Myocyte (in vitro differentiated cells): ENCODE measurements at regions not wholly inside any gene's neighbourhood (a gene's known extent, or its start where the extent isn't known, plus 50 kb on each side); places are given as distances from the start of the nearest gene placed in this dataset.
"Not testable (repeated sequence)": the region's sequence is repeated elsewhere in the genome, so short reads cannot be mapped to it uniquely, and the experiment has no call there.

Experiments
- DNase-seq: peaks from one replicate; pipeline ENCODE4 v3.0.0-alpha.2; 2012; ENCODE audit warnings: low read depth

DNA sequence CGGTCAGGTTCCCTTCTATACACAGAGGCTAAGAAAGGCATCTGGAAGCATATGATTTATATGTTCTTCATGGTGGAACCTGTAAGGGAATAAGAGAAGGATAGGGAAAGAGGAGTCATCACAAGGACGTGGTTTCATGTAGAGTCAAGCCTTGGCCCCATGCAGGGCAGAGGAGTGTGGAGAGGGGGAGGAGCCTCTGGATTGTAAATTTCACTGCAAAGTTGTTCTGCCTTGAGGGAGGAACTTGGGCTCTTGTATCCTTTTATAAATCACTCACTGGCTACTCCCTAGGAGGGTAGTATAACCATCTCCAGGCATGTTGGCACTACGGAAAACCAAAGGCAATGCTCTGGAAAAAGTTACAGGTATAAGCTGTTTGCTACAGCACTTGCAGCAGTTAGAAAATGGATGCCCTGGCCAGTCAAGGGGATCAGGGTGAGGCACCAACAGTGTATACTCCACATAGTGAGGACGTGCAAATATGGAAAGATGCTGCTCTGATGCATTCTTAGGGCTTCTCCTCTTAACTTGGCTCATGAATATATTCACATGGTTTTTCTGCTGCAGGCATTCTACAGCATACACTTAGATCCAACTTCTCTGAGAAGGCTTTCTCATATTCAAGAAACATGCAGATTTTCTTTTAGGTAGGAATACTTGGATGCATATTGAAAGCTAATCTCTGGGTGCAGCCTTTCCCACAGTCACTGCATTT lies 60.3 kb upstream of the ZNF81 start:
- DNase-seq: no peak

DNA sequence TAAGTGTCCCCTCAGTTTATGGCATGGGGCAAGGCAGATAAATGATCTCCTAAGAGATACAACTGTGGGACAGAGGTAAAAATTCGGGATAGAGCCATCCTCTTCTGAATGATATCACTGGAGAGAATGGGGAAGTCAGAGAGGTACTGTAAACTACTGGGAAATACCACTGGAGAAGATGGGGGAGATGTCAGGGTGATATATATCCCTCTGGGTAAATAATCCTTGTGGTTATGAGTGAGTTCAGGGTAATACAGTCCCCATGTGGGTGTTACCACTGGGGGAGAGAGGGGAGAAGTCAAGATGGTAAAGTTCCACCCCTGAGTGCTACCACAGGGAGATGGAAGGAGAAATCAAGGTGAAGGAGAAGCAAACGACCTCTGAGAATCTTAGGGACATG lies 63.9 kb upstream of the ZNF81 start:
- no peak for DNase-seq

DNA sequence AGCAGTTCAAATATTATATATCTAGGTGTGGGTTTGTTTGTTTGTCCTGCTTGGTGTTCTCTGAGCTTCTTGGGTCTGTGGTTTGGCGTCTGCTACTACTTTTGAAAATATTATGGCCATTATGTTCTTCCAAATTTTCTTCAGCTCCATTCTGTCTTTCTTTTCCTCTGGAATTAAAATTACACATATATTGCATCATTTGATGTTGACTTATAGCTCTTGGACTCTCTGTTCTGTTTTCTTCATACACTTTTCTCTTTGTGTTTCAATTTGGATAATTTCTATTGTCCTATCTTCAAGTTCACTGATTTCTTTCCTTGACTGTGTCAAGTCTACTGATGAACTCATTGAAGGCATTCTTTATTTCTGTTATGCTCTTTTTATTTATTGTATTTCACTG lies 65.2 kb upstream of the ZNF81 start:
- DNase-seq: no peak

DNA sequence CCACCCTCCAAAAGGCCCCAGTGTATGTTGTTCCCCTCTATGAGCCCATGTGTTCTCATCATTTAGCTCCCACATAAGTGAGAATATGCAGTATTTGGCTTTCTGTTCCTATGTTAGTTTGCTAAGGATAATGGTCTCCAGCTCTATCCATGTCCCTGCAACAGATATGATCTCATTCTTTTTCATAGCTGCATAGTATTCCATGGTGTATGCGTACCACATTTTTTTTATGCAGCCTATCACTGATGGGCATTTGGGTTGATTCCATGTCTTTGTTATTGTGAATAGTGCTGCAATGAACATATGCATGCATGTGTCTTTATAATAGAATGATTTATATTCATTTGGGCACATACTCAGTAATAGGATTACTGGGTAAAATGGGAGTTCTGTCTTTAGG lies 73.9 kb upstream of the ZNF81 start:
- not testable (repeated sequence) for DNase-seq

DNA sequence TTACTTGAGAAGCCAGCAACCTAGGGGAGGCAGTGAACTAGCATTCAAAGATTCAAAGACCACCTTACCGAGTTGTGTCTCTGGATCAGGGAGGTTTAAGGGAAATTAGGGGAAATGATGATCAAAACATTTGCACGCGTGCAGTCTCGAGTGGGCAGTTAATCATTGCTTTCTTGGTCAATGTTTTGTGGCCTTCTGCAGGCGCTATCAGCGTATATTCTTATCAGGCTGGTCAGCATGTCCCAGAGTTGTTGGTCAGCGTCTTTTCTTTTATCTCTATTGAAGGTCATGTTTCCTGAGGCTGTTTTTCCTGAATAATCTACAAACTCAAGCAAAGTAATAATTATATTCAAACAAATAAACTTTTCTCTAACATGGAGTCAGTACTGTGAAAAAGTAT lies 84.0 kb upstream of the ZNF81 start:
- no peak for DNase-seq

DNA sequence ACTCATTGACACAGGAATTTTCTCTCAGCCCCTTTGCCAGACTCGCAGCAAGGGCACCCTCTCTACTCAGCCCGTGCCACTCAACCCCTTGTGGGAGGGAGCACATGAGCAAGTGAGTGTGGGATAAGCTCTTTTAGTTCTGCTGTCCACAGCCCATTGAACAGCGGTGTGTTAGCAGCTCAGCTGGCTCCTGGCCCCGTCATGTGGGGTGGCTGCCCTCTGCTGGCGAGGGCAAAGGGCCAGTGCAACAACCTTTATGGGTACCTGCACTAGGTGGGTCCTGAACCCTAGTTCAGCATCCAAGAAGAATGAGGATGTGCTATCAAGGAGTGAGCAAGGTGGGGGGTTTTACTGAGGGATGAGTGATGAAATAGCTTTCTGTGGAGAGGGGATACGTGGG lies 85.0 kb upstream of the ZNF81 start:
- peak; percentile 61 for DNase-seq

DNA sequence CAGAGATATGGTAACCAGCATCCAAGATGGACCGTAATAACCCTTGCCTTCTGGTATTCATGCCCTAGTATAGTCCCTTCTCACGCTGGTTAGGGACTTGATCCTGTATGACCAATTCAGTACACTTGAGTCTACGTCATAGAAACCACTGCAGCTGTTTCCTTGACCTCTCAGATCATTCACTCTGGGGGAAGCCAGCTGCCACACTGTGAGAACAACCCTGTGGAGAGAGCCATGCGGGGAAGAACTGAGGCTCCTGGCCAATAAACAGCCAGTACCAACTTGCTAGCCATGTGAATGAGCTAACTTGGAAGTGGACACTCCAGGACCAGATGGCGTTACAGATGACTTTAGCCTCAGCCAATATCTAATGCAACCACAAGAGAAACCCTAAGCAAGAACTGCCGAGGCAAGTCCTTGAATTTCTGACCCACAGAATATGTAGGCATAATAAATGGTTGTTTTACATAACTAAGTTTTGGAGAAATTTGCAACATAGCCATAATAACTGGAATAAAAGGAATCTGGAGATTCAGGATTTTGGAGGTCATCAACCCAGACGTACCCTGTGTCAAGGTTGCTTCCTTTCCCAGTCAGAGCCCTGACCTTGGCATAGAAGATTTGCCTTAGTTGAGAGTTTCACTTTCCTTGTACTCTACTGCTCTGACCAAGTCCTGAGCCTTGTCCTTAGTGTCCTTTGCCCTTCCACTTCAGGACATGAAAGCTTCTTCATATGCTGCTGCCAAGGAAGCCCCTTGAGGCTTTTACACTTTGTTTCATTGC lies 87.3 kb upstream of the ZNF81 start:
- peak; percentile 98 for DNase-seq

DNA sequence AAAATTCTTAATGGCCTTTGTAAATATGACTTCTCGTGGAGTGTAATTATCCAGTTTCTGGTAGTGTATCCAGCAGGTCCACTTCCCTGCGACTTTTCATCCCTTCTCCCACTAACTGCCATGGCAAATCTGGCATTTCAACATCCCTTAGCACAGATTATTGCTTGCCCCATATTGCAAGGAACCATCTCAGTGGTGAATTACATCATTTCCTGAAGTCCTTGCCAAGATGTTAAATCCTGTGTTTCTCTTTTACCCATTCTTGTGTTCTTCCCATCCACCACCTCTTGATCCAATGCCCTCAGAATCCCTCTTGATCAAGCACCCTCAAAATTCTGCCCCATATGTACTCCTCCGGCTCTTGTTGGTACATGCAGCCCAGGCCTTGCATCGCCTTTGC lies 88.1 kb upstream of the ZNF81 start:
- DNase-seq: no peak

DNA sequence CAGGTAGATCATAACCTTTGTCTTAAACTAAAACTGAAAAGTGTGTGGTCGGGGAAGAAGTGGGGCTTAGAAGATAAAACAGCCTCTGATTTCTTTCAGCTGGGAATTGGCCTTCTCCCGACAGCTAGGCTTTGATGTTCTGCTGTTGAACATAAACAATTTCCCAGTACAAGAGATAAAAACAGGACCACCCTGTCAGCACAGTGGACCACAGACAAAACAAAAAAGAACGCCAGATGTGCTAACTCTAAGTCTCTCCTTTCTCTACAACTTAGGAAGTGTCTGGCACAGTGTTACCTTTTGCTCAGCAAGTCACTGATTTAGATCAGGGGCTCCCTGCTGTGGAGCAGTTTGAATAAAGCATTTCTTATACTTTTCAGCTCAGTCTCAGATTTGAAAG lies 87.5 kb upstream of the UXT start:
- DNase-seq: no peak

DNA sequence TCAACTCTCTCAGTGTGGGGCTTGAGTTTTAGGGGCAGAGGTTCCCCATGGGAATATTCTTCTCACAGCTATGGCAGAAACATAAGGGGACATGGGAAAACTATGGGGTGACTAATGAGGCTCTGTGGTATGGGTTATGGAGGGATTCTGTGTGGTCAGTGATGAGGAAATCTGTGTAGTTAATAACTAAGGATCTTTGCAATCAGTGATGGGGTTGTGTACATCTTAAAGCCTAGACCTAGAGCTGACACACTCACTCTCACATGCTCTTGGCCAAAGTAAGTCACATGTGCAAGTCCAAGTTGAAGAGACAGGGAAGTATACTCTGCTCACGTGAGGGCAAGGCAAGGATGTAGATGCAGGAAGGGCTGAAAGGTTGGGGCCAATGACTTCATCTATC lies 86.4 kb upstream of the UXT start:
- peak; percentile 25 for DNase-seq

DNA sequence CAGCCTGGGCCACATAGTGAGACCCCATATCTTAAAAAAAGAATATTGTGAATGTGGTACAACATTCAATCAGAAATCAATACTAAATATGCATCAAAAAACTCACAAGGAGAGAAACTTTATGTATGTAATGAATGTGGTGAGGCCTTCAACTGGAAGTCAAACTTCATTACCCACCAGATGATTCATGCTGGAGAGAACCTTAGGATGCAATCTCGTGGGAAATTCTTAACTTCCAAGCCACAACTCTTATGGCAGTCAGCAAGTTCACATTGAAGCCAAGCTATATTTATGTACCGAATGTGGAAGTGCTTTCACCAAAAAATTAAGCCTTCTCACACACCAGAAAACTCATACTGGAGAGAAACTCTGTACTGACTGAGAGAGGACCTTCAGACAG lies 84.5 kb upstream of the UXT start:
- DNase-seq: peak; percentile 36

DNA sequence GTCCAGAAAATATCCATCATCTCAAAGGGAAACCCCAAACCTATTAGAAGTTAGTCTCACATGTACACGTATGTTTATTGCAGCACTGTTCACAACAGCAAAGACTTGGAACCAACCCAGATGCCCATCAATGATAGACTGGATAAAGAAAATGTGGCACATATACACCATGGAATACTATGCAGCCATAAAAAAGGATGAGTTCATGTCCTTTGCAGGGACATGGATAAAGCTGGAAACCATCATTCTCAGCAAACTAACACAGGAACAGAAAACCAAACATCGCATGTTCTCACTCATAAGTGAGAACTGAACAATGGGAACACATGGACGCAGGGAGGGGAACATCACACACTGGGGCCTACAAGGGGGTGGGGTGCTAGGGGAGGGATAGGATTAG lies 79.9 kb upstream of the UXT start:
- not testable (repeated sequence) for DNase-seq

DNA sequence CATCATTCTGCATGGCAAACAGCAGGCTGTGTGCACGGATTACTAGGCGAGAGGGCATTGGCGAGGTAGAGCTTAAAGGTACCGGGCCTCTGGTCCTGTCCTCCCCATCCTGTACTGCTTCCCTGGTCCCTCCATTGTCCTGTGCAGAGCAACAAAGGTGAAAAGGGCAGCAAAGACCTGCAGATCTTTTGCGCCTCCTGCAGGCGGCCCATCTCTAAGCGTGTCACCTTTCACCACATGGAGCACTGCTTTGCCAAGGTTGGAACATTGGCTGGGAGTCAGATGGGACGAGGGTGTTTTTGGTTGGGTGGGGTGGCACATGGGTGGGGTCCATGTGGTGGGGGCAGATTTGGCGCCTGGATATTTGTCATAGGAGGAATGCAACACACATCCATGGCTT lies 64.7 kb upstream of the UXT start:
- no peak for DNase-seq

DNA sequence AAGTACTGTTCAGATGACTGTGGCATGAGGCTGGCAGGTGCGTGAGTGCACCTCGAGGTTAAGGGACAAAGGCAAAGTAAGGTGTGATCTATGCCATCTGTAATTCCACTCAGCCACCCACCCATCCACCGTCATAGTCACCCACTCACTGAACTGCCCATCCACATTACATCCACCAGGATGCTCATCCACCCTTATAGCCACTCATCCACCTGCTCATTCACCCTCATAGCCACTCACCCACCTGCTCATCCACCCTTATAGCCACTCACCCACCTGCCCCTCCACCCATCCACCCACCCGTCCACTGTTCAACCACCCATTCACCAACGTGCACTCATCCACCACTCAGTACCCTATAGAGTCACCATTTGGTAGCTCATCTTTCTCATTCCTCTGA lies 64.1 kb upstream of the UXT start:
- DNase-seq: no peak

DNA sequence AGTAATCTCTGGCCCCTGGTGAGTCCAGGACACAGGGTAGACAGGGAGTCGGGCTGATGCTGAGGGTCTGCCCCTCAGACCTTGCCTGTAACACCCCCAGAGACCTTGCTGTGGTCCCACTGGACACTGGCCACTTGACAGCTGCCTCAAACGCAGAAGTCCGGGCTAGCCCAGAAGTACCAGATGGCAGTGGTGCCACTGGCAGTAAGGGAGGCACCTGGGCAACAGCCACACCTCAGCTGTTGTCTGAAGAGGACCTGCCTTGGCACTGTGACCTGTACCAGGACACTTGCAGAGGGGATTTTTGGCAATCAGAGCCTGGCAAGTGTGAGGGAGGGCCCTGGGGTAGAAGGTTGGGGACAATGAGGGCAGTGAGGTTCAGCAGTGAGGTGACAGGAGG lies 63.3 kb upstream of the UXT start:
- no peak for DNase-seq

DNA sequence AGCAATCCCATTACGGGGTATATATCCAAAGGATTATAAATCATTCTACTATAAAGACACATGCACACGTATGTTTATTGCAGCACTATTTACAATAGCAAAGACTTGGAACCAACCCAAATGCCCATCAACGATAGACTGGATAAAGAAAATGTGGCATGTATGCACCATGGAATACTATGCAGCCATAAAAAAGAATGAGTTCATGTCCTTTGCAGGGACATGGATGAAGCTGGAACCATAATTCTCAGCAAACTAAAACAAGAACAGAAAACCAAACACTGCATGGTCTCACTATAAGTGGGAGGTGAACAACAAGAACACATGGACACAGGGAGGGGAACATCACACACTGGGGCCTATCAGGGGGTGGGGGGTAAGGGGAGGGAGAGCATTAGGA lies 56.1 kb upstream of the UXT start:
- DNase-seq: not testable (repeated sequence)

DNA sequence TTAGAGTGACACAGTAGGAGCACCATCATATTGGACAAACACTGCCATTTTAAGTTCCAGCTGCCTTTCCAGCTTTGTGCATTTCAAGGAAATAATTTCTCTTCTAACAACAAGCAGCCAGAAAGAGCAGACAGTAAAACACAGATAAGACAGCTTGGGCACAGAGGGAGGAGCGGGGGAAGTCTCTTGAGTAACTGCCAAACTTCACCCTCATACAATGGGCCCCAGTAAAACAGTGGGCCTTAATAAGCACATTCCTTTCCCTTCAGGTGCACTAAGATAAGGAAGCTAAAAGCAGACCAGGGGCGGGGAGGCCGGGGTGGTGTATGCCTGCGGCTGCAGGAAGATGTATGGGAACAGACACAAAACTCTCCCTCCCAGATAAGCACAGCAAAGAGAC lies 53.7 kb upstream of the UXT start:
- DNase-seq: not testable (repeated sequence)

DNA sequence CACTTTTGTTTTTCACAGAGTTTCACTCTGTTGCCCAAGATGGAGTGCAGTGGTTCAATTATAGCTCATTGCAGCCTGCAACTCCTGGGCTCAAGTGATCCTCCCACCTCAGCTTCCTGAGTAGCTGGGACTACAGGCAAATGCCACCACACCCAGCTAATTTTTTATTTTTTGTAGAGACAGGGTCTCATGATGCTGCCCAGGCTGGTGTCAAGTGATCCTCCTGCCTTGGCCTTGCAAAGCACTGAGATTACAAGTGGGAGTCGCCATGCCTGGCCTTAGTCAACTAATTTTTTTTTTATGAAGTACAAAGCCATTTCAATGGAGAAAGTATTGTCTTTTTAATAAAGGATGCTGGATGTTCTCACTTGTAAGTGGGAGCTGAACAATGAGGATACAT lies 51.3 kb upstream of the UXT start:
- no peak for DNase-seq
